Neural cell (in vitro differentiated cells): ENCODE measurements at regions not wholly inside any gene's neighbourhood (a gene's known extent, or its start where the extent isn't known, plus 50 kb on each side); places are given as distances from the start of the nearest gene placed in this dataset.
"Not testable (repeated sequence)": the region's sequence is repeated elsewhere in the genome, so short reads cannot be mapped to it uniquely, and the experiment has no call there.

ENCODE experiments used
- CTCF ChIP-seq: fragments of 450-650 bp; IDR thresholded peaks from 2 replicates; pipeline ENCODE4 v1.5.1; 2014; ENCODE audit warnings: antibody characterized with exemption, mild to moderate bottlenecking, moderate library complexity; ENCODE audit not compliant: poor library complexity, severe bottlenecking
- EP300 ChIP-seq: fragments of 450-650 bp; conservative IDR thresholded peaks from 2 replicates; pipeline ENCODE4 v1.6.1; 2014; ENCODE audit warnings: antibody characterized with exemption, mild to moderate bottlenecking, moderate library complexity; ENCODE audit not compliant: poor library complexity, severe bottlenecking
- EZH2 ChIP-seq: fragments of 200-600, 300-800 bp; shearing (Covaris generic), sonication (generic); IDR thresholded peaks from 2 replicates; pipeline ENCODE4 v1.6.1; 2014; ENCODE audit warnings: antibody characterized with exemption, low read length, borderline replicate concordance, mild to moderate bottlenecking; ENCODE audit not compliant: insufficient read depth, poor library complexity, severe bottlenecking
- RAD21 ChIP-seq: fragments of 450-650 bp; conservative IDR thresholded peaks from 2 replicates; pipeline ENCODE4 v1.6.1; 2014; ENCODE audit warnings: antibody characterized with exemption, mild to moderate bottlenecking, moderate library complexity

DNA sequence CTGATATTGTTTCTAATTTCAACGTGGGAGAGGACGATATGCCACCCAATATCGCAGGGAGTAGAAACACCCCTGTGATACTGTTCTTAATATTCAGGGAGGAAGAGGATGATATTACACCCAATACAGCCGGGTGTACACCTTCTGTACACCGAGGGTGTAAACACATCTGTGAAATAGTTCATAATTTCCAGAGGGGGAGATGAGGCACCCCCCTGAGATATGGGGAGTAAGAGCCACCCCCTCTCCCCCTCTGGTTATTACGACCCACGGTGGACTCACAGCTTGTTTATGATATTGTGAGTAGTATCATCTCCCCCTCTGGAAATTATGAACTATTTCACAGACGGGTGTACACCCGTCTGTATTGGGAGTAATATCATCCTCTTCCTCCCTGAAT is 403.9 kb upstream of the TMEFF2 start:
- not testable (repeated sequence) for TF ChIP-seq CTCF, EP300, RAD21, EZH2
